Heart left ventricle (tissue), 13 donors: ENCODE measurements at regions not wholly inside any gene's neighbourhood (a gene's known extent, or its start where the extent isn't known, plus 50 kb on each side); places are given as distances from the start of the nearest gene placed in this dataset.

Experiments used
- CTCF ChIP-seq, 12 donors: fragments of 200-600 bp; sonication (generic) in 4 of 12; IDR thresholded peaks; one replicate each; pipeline versions ENCODE4 v1.5.0 to v1.8.0; 2018 to 2022; ENCODE audit warnings: antibody characterized with exemption in 12 of 12, mild to moderate bottlenecking in 5 of 12
- POLR2A ChIP-seq, 2 donors: fragments of 450-650 bp; IDR thresholded peaks; one replicate each; pipeline ENCODE4 v1.6.1; 2017; ENCODE audit warnings: antibody characterized with exemption in 2 of 2, mild to moderate bottlenecking in 2 of 2, moderate library complexity in 2 of 2
- donor health status: ischemic (EF 13 %, LVEDD 7.1; RV severe dilation, severe dysfunction).
- donor health status: DM: no; HTN: yes; CAD: no.
- donor health status: DM: no; HTN: no; CAD: no.
- donor health status: ischemic (EF 25% LVEDD 6.9; RV normal size, moderate dysfunction).
- donor health status: ischemic (EF 25% LVEDD 5.7; RV mildly dilated, moderate dysfunction).
- donor health status: ischemic (EF 35%, LVEDD 5.7; RV mildly dilated, moderate dysfunction).
- donor health status: nonischemic (EF 11% LVEDD 7.7; RV severe dilation, severe dysfunction).
- donor health status: DM: yes; HTN: yes; CAD: no.
- donor health status: PGD.
- donor health status: ischemic (EF 29% LVEDD 5.4; RV normal size, mild dysfunction).
- donor health status: nonischemic (EF 23%, LVEDD 6.1; RV moderate dilation, normal function).

GRCh38 chr1:238341395-238341794, 450.7 kb upstream of the ZP4 start:
- TF ChIP-seq POLR2A (IDR thresholded peaks at IDR 0.05) (no peak), CTCF (IDR thresholded peaks at IDR 0.05) (no peak)
